ENCODE measurements at regions not wholly inside any gene's neighbourhood (a gene's known extent, or its start where the extent isn't known, plus 50 kb on each side); places are given as distances from the start of the nearest gene placed in this dataset.
A peak's percentile ranks its signal among the peaks of the same experiment; 100 is the strongest.
"Not testable (repeated sequence)": the region's sequence is repeated elsewhere in the genome, so short reads cannot be mapped to it uniquely, and the experiment has no call there.

DNA sequence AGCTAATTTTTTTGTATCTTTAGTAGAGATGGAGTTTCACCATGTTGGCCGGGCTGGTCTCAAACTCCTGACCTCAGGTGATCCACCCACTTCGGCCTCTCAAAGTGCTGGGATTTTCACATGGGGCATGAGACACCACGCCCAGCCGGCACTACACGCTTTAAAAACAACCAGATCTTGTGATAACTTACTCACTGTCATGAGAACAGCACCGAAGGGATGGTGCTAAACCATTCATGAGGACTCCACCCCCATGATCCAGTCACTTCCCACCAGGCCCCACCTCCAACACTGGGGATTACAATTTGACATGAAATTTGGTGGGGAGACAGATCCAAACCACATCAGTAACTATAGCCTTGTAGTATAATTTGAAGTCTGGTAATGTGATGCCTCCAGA, 67.4 kb upstream of the ZNF169 start:
- not testable (repeated sequence) for DNase-seq

DNA sequence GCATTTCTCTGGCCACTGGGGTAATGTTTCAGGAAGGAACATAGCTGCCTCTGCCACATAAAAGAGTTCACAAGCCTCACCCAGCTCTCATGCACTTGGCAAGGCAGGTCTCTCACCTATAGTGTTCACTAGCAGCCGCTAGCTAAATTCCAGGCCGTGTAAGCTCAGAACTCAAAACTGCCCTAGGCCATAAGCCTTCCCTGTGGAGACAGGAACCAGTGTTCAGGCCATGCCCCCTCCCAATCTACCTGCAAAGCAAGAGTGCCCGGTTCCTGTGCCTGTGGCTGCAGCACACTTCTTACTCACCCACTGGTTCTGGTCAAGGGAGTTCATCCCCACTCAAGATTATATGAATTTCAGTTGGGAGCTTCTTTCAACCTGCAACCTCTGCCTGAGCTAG, 60.7 kb upstream of the ZNF169 start:
- no peak for DNase-seq

DNA sequence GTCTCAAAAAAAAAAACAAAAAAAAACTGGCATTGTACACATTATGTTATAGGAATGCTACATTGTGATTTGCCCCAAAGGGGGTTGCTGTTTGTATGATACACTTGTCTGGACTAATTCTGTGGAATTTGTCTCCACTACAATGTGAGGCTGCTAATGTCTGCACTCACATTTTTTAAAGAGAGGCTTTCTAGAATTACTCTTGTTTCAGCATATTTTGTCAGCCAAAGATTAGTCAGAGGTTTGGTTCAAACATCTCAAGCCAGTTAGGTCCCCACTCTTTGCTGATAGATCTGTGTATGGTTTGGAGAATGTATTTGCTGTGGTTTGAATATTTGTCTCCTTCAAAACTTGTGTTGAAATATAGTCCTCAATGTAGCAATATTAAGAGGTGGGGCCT, 59.3 kb upstream of the ZNF169 start:
- peak; percentile 75 for DNase-seq

DNA sequence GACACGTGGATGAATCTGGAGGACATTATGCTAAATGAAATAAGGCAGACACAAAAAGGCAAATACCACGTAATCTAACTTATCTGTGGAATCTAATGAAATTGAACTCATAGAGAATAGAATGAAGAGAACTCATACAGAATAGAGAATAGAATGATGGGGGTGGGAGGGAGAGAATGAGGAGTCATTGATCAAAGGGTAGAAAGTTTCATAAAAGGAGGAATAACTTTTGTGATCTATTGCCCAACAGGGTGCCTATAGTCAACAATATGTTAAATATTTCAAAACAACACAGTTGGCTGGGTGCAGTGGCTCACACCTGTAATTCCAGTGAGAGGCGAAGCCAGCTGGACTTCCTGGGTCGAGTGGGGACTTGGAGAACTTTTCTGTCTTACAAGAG, 54.9 kb upstream of the ZNF169 start:
- no peak for DNase-seq

DNA sequence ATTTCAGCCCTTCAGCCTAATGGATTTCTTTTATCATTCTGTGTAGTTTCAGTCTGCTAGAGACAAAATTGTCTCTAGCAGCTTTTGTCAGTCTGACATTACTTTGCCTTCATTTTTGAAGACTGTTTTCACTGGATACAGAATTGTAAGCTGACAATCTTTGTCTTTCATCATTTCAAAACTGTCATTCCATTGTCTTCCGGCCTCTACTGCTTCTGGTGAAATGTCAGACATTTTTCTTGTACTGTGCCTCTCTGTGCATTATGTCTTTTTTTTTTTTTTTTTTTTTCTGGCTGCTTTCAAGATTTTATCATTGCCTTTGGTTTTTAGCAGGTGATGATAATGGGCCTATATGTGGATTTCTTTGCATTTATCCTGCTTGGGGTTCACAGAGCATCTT, 51.3 kb upstream of the ZNF169 start:
- no peak for DNase-seq

Measured in fibroblast of skin of scalp (primary cell).